Activated T-cell treated with anti-CD3 and anti-CD28 coated beads, Interleukin-2, amount 50 U/mL, for 4 hours (primary cell): ENCODE measurements at regions not wholly inside any gene's neighbourhood (a gene's known extent, or its start where the extent isn't known, plus 50 kb on each side); places are given as distances from the start of the nearest gene placed in this dataset.

Experiments used
- ATAC-seq, 2 donors: fragments of 200-7000 bp; cut with Tn5 transposase; one replicate each; pipeline ENCODE4 v1.10.0; 2021
- DNase-seq: peaks from one replicate; pipeline ENCODE4 v3.0.0-alpha.2; 2020
- H3K27me3 Mint-ChIP-seq: one replicate; pipeline ENCODE4 v1.8.0; 2021; ENCODE audit warnings: low read depth, mixed read lengths
- H3K36me3 Mint-ChIP-seq: one replicate; pipeline ENCODE4 v1.8.0; 2022; ENCODE audit warnings: mixed read lengths; ENCODE audit not compliant: insufficient read depth
- H3K4me1 Mint-ChIP-seq: one replicate; pipeline ENCODE4 v1.8.0; 2021; ENCODE audit warnings: low read depth, mixed read lengths
- H3K4me3 Mint-ChIP-seq: one replicate; pipeline ENCODE4 v1.8.0; 2021; ENCODE audit warnings: mild to moderate bottlenecking, moderate library complexity, mixed read lengths
- H3K9me3 Mint-ChIP-seq: one replicate; pipeline ENCODE4 v1.8.0; 2021; ENCODE audit warnings: mixed read lengths

DNA sequence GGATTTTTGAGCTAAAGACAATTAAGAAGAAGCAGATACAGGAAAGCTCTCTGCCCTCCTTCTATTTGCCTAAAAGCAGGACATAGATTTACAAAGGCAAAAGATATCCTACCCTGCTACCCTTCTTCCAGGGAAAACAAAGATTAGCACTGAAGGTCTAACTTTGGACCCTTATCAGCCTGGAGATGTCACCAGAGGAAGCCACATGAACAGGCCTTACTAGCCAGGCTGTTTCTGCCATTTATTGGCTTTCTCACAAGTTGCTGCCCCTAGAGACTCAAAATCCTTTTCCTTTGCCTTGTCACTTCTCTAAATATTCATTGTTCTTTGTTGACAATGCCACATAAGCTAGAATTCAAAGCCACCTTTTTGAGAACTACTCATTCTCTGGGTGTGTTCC lies 147.3 kb downstream of the B3GNT2 start:
- Mint-ChIP-seq H3K4me3 (no peak overlapping the region), H3K9me3 (no peaks in the 10 kb centered on the region), H3K36me3 (no peaks in the 10 kb centered on the region), H3K27me3 (no peaks in the 10 kb centered on the region), H3K4me1 (no peaks in the 10 kb centered on the region)
- DNase-seq (no peak), ATAC-seq (no peak)

DNA sequence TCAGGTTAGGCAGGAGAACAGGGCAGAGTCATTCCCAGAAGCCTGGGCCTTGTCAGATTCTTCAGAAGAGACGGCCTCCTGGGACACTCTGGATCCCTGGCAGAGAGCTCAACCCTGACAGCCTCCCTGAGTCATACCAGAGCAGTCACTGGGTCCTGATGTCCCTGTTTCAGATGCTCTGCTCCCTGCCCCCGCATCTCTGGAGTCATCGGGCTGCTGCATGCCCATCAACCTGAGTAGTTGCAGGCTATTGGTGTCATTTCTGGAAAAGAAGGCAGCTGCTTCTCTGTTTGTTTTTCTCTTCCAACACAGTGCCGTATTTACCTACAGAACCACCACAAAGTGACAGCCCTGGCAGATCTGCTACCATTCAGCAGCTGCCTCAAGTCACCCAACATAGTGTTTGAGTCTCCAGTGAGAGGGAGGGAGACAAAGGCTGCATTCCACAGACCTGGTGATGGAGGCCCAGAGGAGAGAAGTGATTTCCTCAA lies 145.1 kb downstream of the B3GNT2 start:
- H3K27me3 Mint-ChIP-seq, result no peaks in the 10 kb centered on the region
- no peaks in the 10 kb centered on the region for H3K36me3 Mint-ChIP-seq
- H3K9me3 Mint-ChIP-seq, result no peaks in the 10 kb centered on the region
- ATAC-seq, result no peak
- no peaks in the 10 kb centered on the region for H3K4me1 Mint-ChIP-seq
- no peak overlapping the region for H3K4me3 Mint-ChIP-seq
- no peak for DNase-seq

DNA sequence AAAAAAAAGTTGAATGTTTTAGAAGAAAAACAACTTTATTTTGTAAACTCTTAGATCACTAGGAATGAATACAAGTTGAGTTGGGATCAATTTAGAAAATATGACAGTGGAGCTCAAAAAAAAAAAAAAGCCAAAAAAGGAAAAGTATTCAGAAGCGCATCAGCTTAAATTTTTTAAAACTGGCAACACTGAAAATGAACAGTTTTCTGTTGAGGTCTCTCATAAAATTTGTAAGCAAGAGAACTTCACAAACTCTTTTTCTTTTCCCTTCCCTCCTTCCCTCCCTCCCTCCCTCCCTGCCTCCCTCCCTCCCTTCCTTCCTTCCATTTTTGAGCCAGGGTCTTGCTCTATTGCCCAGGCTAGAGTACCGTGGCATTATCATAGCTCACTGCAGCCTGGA lies 143.9 kb downstream of the B3GNT2 start:
- Mint-ChIP-seq H3K36me3 (no peaks in the 10 kb centered on the region), H3K27me3 (no peaks in the 10 kb centered on the region), H3K9me3 (no peaks in the 10 kb centered on the region), H3K4me3 (no peak overlapping the region), H3K4me1 (peaks cover 2% of the 10 kb centered on the region)
- ATAC-seq, result no peak
- no peak for DNase-seq

DNA sequence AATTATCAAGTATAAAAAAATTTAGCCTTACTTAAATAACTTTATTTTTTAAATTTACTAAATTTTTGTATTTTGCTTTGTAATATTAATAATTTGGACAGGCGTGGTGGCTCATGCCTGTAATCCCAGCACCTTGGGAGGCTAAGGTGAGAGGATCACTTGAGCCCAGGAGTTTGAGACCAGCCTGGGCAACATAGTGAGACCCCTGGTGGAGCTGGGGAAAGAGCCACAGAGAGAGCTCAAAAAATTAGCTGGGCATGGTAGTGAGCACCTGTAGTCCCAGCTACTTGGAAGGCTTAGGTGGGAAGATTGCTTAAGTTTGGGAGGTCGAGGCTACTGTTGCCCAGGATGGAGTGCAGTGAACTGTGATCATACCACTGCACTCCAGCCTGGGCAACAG lies 143.5 kb downstream of the B3GNT2 start:
- H3K9me3 Mint-ChIP-seq, result no peaks in the 10 kb centered on the region
- ATAC-seq (no peak), DNase-seq (no peak)
- no peak overlapping the region for H3K4me3 Mint-ChIP-seq
- peaks cover 3% of the 10 kb centered on the region for H3K4me1 Mint-ChIP-seq
- no peaks in the 10 kb centered on the region for H3K27me3 Mint-ChIP-seq
- H3K36me3 Mint-ChIP-seq, result no peaks in the 10 kb centered on the region

DNA sequence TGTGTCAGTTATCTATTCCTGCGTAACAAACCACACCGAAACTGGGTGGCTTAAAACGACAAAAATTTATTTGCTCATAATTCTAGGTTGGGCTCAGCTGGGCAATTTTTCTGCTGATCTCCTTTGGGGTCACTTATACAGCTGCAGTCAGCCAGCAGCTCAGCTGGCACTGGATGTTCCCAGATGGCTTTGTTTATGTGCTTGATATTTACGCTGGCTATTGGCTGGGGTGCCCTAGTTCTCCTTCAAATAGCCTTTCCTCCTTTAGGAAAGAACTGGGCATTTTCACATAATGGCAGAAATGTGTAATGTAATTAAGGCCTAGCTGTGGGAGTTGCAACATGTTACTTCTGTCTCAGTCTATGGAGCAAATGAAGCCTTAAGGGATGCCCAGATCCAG lies 142.2 kb downstream of the B3GNT2 start:
- Mint-ChIP-seq H3K9me3 (no peaks in the 10 kb centered on the region), H3K27me3 (no peaks in the 10 kb centered on the region), H3K36me3 (no peaks in the 10 kb centered on the region), H3K4me1 (peaks cover 5% of the 10 kb centered on the region), H3K4me3 (no peak overlapping the region)
- ATAC-seq (no peak), DNase-seq (no peak)

DNA sequence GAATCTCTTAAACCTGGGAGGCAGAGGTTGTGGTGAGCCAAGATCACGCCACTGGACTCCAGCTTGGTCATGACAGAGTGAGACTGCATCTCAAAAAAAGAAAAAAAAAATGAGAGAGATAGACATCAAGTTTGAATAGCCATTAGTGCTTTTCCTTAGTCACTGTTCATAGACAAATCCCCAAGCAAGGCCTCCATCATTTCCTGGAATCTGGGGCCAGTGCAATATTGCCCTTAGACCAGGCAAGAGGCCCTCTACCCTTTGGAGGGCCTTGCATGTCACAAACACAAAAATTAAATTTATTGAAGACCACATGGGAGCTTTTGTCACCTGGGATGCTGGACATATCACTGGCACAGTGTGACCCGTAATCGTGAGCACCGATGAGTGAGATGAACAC lies 141.5 kb downstream of the B3GNT2 start:
- H3K27me3 Mint-ChIP-seq, result no peaks in the 10 kb centered on the region
- peaks cover 8% of the 10 kb centered on the region for H3K4me1 Mint-ChIP-seq

DNA sequence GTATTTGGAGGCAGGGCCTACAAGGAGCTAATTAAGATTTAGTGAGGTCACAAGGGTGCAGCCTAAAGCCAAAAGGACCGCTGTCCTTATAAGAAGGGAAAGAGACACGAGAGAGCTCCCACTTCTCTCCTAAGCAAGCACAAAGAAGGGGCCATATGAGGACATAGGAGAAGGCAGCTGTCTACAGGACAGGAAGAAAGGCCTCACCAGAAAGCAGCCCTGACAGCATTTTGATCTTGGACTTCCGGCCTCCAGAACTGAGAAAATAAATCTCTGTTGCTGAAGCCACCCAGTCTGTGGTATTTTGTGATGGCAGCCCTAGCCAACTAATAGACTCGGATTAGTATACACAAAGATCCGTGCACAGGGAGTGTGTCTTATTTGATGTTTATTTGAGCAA lies 139.7 kb downstream of the B3GNT2 start:
- Mint-ChIP-seq H3K36me3 (no peaks in the 10 kb centered on the region), H3K9me3 (no peaks in the 10 kb centered on the region), H3K4me3 (no peak overlapping the region), H3K27me3 (no peaks in the 10 kb centered on the region), H3K4me1 (peaks cover 8% of the 10 kb centered on the region)
- no peak for ATAC-seq
- DNase-seq, result no peak

More for the DNA sequence above, 141.5 kb downstream of the B3GNT2 start:
- Mint-ChIP-seq H3K9me3 (no peaks in the 10 kb centered on the region), H3K36me3 (no peaks in the 10 kb centered on the region), H3K4me3 (no peak overlapping the region)
- DNase-seq (no peak), ATAC-seq (no peak)

DNA sequence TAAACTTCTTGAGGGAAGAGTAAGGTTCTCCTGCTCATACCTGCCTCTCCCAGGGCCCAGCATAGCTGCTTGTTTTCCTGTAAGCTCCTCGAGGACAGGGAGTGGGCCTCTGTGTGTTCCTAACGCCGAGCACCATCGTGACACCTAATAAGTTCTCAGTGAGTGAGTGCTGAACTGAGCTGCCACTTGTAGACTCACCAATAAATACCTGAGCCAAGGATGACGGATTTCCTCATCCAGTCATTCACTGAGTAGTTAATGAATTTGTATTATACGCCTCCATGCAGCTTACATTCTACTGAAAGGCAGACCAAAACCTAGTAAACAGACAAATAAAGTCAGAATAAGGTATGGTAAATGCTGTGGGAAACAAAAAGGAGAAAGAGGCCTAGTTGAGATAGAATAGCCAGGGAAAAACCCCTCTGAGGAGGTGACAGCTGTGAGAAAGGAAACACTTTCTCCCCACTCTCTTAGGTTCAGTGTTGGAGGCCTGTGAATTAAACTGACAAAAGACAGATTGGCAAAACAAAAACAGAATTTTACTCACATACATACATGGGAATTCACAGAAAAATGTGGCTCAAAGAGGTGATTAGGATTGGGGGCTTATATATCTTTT lies 138.6 kb downstream of the B3GNT2 start:
- ATAC-seq, result no peak
- Mint-ChIP-seq H3K4me1 (peaks cover 8% of the 10 kb centered on the region), H3K36me3 (no peaks in the 10 kb centered on the region), H3K9me3 (no peaks in the 10 kb centered on the region), H3K27me3 (no peaks in the 10 kb centered on the region), H3K4me3 (no peak overlapping the region)
- DNase-seq, result no peak

DNA sequence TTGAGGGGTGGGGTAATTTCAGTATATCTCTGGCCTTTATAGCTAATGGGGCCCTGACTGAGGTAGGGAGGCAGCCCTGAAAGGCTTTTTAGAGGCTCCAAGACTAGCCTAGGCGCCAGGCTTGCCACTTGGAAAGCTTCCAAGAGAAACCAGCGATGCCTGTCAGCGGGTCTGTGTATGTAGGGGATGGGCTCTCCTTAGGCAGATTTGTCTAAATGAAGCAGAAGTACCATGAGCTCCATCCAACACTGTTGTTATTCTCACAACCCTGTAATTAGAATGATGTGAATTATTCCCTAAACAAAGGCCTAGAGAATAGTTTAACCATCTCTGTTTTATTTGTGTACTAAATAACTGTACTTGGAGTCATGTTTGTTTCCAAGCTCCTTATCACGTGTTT lies 138.1 kb downstream of the B3GNT2 start:
- H3K9me3 Mint-ChIP-seq, result no peaks in the 10 kb centered on the region
- H3K4me1 Mint-ChIP-seq, result peaks cover 8% of the 10 kb centered on the region
- no peaks in the 10 kb centered on the region for H3K36me3 Mint-ChIP-seq
- DNase-seq, result no peak
- no peaks in the 10 kb centered on the region for H3K27me3 Mint-ChIP-seq
- no peak for ATAC-seq
- no peak overlapping the region for H3K4me3 Mint-ChIP-seq

DNA sequence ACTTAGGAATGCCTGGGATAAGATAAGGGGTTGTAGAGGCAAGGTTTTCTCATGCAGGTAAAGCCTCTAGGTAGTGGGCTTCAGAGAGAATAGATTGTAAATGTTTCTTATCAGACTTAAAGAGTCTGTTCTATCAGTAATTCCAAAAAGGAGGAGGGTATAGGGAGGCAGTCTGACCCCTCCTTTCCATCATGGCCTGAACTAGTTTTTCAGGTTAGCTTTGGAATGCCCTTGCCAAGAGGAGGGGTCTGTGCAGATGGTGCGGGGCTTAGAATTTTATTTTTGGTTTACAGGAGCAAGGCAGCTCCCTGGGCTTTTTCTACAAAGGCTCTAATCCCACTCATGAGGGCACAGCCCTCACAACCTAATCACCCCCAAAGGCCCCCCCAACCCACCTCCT lies 135.0 kb downstream of the B3GNT2 start:
- no peaks in the 10 kb centered on the region for H3K36me3 Mint-ChIP-seq
- peaks cover 9% of the 10 kb centered on the region for H3K4me1 Mint-ChIP-seq
- no peak overlapping the region for H3K4me3 Mint-ChIP-seq
- H3K27me3 Mint-ChIP-seq, result peaks cover 2% of the 10 kb centered on the region
- no peaks in the 10 kb centered on the region for H3K9me3 Mint-ChIP-seq
- no peak for DNase-seq
- no peak for ATAC-seq

DNA sequence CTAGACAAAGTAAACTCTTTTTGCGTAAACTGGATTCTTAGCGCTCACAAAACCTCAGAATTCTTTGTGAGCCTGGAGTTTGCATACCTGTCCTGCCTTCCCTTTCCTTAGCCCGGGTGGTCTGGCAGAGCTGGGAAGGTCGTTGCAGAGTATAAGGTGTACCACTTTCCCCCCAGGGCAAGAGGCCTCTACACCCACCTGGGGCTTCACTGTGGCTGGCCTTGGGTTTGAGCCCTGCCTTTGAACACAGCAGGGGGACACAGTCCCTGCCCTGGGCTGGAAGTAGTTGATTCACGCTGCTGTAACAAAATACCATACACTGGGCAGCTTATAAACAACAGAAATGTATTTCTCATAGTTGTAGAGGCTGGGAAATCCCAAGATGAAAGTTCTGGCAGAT lies 133.9 kb downstream of the B3GNT2 start:
- no peak for ATAC-seq
- Mint-ChIP-seq H3K9me3 (peaks cover 5% of the 10 kb centered on the region), H3K27me3 (peaks cover 2% of the 10 kb centered on the region), H3K4me1 (peaks cover 7% of the 10 kb centered on the region), H3K36me3 (no peaks in the 10 kb centered on the region), H3K4me3 (no peak overlapping the region)
- no peak for DNase-seq

DNA sequence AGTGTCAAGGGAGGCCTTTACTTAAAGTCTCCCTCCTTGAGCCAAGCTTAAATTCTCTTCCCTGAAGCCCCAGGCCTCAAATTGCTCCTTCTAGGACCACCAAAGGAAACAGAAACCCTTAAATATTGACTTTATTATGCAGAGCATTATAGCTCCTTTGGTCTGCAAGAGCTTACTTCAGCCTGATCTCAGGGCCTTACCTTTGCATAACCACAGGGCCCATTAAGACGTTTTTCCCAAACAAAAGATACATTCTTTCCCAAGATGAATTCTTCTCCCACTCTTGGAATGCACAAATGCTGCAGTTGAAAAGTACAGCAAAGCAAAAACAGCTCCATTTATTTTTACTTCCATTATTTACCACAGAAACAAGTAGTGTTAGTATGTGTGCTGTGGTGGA lies 130.8 kb downstream of the B3GNT2 start:
- no peaks in the 10 kb centered on the region for H3K36me3 Mint-ChIP-seq

DNA sequence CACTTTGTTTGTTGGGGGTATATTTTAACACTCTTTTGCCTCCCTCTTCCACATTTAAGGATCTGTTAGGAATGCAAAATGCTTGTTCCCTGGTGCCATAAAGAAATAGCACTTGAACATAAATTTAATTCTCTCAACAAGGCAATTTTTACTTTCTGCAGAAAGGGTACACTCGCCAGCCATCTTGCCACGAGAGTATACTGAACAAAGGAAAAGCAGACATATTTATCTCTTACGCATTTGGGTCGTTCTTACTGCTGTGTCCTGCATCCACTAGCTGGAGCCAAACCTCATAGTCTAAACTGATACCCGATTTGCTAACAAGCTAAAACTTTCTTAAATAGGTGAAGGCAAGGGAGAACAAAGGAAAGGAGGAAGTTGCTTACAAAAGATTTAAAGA lies 129.5 kb downstream of the B3GNT2 start:
- Mint-ChIP-seq H3K36me3 (no peaks in the 10 kb centered on the region), H3K4me1 (peaks cover 5% of the 10 kb centered on the region), H3K4me3 (no peak overlapping the region), H3K9me3 (peaks cover 5% of the 10 kb centered on the region), H3K27me3 (peaks cover 2% of the 10 kb centered on the region)
- DNase-seq (no peak), ATAC-seq (no peak)

More for the DNA sequence above, 130.8 kb downstream of the B3GNT2 start:
- Mint-ChIP-seq H3K4me1 (peaks cover 3% of the 10 kb centered on the region), H3K27me3 (peaks cover 2% of the 10 kb centered on the region), H3K4me3 (no peak overlapping the region), H3K9me3 (peaks cover 5% of the 10 kb centered on the region)
- no peak for DNase-seq
- ATAC-seq, result no peak

DNA sequence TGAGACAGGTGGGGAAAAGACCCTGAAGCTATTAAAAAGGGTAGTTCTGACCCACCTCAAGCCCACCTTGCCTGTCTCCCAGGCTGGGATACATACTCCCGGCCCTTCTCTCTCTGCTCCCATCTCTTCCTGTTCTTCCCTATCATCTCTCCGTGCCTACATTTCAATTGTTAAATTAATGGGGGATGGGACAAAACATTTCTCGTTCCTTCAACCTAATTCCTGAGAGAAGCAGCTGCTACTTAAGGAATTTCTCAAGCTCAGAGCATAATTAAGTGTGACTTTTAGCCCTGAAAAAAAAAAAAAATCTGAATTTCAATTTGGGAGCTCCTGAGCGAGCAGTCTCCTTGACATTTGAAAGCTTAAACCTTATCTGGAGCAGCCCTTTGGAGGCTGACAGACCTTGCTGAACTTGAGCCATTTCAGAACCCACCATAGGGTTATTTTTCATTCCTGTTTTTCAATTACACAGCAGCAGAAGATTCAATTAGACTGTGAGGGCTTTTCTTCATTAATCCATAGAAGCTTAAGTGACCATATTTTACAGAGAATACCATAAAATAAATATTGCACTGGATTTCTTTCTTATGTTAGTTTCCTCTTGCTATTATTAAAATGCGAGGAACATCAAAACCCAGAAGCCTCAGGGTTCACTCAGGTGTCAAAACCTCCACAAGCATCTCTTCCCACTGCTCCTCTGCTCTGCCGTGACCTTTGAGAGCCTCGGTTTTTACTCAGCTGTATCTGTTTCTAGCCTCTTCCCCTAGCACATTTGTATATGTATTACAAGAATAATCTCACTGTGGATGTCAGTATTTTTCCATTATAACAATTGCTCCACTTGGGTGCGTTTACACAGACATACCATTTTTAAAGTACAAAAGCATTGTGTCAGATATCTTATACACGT lies 125.7 kb downstream of the B3GNT2 start:
- H3K27me3 Mint-ChIP-seq, result peaks cover 2% of the 10 kb centered on the region
- ATAC-seq, result no peak
- DNase-seq, result no peak
- no peaks in the 10 kb centered on the region for H3K36me3 Mint-ChIP-seq
- peaks cover 7% of the 10 kb centered on the region for H3K4me1 Mint-ChIP-seq
- H3K4me3 Mint-ChIP-seq, result no peak overlapping the region
- H3K9me3 Mint-ChIP-seq, result peaks cover 5% of the 10 kb centered on the region
